ENCODE measurements at regions not wholly inside any gene's neighbourhood (a gene's known extent, or its start where the extent isn't known, plus 50 kb on each side); places are given as distances from the start of the nearest gene placed in this dataset.
"Not testable (repeated sequence)": the region's sequence is repeated elsewhere in the genome, so short reads cannot be mapped to it uniquely, and the experiment has no call there.

GRCh38 chr2:7440977-7441376 is 523.8 kb downstream of the RNF144A start:
- H4K91ac ChIP-seq (ENCODE audit: low read depth, low read length) = no peak overlapping the region
- H4K12ac ChIP-seq (ENCODE audit: low read depth, low read length) = no peak overlapping the region
- no peak overlapping the region for H3K14ac ChIP-seq (ENCODE audit: low read length)
- H2AFZ ChIP-seq (ENCODE audit: insufficient read depth, low read length, poor library complexity) = no peak overlapping the region
- H3K4me3 ChIP-seq (ENCODE audit: low read depth, low read length) = no peak overlapping the region
- no peak overlapping the region for H2BK5ac ChIP-seq (ENCODE audit: low read depth, low read length, poor library complexity)
- no peak for DNase-seq
- no peaks in the 10 kb centered on the region for H3K79me2 ChIP-seq (ENCODE audit: control insufficient read depth, insufficient read depth, low read length, poor library complexity)
- no peak overlapping the region for H2BK120ac ChIP-seq (ENCODE audit: insufficient read depth, low read length, poor library complexity)
- H3K23ac ChIP-seq (ENCODE audit: low read length) = no peak overlapping the region
- no peak overlapping the region for H3K9ac ChIP-seq (ENCODE audit: low read length)
- H3K4me1 ChIP-seq (ENCODE audit: control insufficient read depth in 1 of 2, insufficient read depth in 2 of 2, low read length in 2 of 2) = no peaks in the 10 kb centered on the region
- H3K18ac ChIP-seq (ENCODE audit: low read length) = no peak overlapping the region
- no peak overlapping the region for H2AK5ac ChIP-seq (ENCODE audit: low read length)
- H3K27ac ChIP-seq (ENCODE audit: low read depth, low read length) = no peak overlapping the region
- H3K36me3 ChIP-seq (ENCODE audit: control insufficient read depth in 1 of 2, insufficient read depth in 2 of 2, low read length in 2 of 2) = no peaks in the 10 kb centered on the region
- H3K4me2 ChIP-seq (ENCODE audit: low read length) = no peak overlapping the region
- no peaks in the 10 kb centered on the region for H3K9me3 ChIP-seq (ENCODE audit: insufficient read depth, low read depth, low read length)
- WGBS (ENCODE audit: extremely low coverage, insufficient coverage, insufficient read length) = no CpG with 5 or more reads among the region's 4 CpGs
- no peak overlapping the region for H4K8ac ChIP-seq (ENCODE audit: low read depth, low read length)
- no peaks in the 10 kb centered on the region for H3K79me1 ChIP-seq (ENCODE audit: low read length)
- H2BK12ac ChIP-seq (ENCODE audit: low read length) = no peak overlapping the region
- H3K27me3 ChIP-seq (ENCODE audit: insufficient read depth, low read length) = no peaks in the 10 kb centered on the region
- no peak overlapping the region for H3K4ac ChIP-seq (ENCODE audit: low read depth, low read length)

GRCh38 chr2:7441841-7442240 is 524.6 kb downstream of the RNF144A start:
- not testable (repeated sequence) for H3K4ac ChIP-seq (ENCODE audit: low read depth, low read length); H3K23ac ChIP-seq (ENCODE audit: low read length); H2BK12ac ChIP-seq (ENCODE audit: low read length); H2AFZ ChIP-seq (ENCODE audit: insufficient read depth, low read length, poor library complexity); H3K36me3 ChIP-seq (ENCODE audit: control insufficient read depth in 1 of 2, insufficient read depth in 2 of 2, low read length in 2 of 2); H4K12ac ChIP-seq (ENCODE audit: low read depth, low read length); H2BK120ac ChIP-seq (ENCODE audit: insufficient read depth, low read length, poor library complexity); H3K4me2 ChIP-seq (ENCODE audit: low read length); H3K27me3 ChIP-seq (ENCODE audit: insufficient read depth, low read length); H3K4me1 ChIP-seq (ENCODE audit: control insufficient read depth in 1 of 2, insufficient read depth in 2 of 2, low read length in 2 of 2); H3K9me3 ChIP-seq (ENCODE audit: insufficient read depth, low read depth, low read length); H2AK5ac ChIP-seq (ENCODE audit: low read length); H3K79me2 ChIP-seq (ENCODE audit: control insufficient read depth, insufficient read depth, low read length, poor library complexity); H4K8ac ChIP-seq (ENCODE audit: low read depth, low read length); H2BK5ac ChIP-seq (ENCODE audit: low read depth, low read length, poor library complexity); H3K9ac ChIP-seq (ENCODE audit: low read length); H3K79me1 ChIP-seq (ENCODE audit: low read length); DNase-seq; H3K18ac ChIP-seq (ENCODE audit: low read length); H3K4me3 ChIP-seq (ENCODE audit: low read depth, low read length); H4K91ac ChIP-seq (ENCODE audit: low read depth, low read length); H3K27ac ChIP-seq (ENCODE audit: low read depth, low read length); H3K14ac ChIP-seq (ENCODE audit: low read length)
- WGBS (ENCODE audit: extremely low coverage, insufficient coverage, insufficient read length) = no CpG with 5 or more reads among the region's 3 CpGs

GRCh38 chr2:7444626-7445025 is 527.4 kb downstream of the RNF144A start:
- Histone ChIP-seq H3K79me2 (ENCODE audit: control insufficient read depth, insufficient read depth, low read length, poor library complexity) (no peaks in the 10 kb centered on the region), H2AK5ac (ENCODE audit: low read length) (no peak overlapping the region), H2BK5ac (ENCODE audit: low read depth, low read length, poor library complexity) (no peak overlapping the region), H3K14ac (ENCODE audit: low read length) (no peak overlapping the region), H2AFZ (ENCODE audit: insufficient read depth, low read length, poor library complexity) (no peak overlapping the region), H3K4me1 (ENCODE audit: control insufficient read depth in 1 of 2, insufficient read depth in 2 of 2, low read length in 2 of 2) (no peaks in the 10 kb centered on the region), H4K8ac (ENCODE audit: low read depth, low read length) (no peak overlapping the region), H3K36me3 (ENCODE audit: control insufficient read depth in 1 of 2, insufficient read depth in 2 of 2, low read length in 2 of 2) (no peaks in the 10 kb centered on the region), H2BK120ac (ENCODE audit: insufficient read depth, low read length, poor library complexity) (no peak overlapping the region), H3K4ac (ENCODE audit: low read depth, low read length) (no peak overlapping the region), H2BK12ac (ENCODE audit: low read length) (no peak overlapping the region), H4K12ac (ENCODE audit: low read depth, low read length) (no peak overlapping the region), H3K9ac (ENCODE audit: low read length) (no peak overlapping the region), H3K9me3 (ENCODE audit: insufficient read depth, low read depth, low read length) (no peaks in the 10 kb centered on the region), H3K18ac (ENCODE audit: low read length) (no peak overlapping the region), H3K79me1 (ENCODE audit: low read length) (no peaks in the 10 kb centered on the region), H3K27me3 (ENCODE audit: insufficient read depth, low read length) (no peaks in the 10 kb centered on the region), H3K4me3 (ENCODE audit: low read depth, low read length) (no peak overlapping the region), H3K23ac (ENCODE audit: low read length) (no peak overlapping the region), H3K4me2 (ENCODE audit: low read length) (no peak overlapping the region), H3K27ac (ENCODE audit: low read depth, low read length) (no peak overlapping the region), H4K91ac (ENCODE audit: low read depth, low read length) (no peak overlapping the region)
- DNase-seq = no peak
- WGBS (ENCODE audit: extremely low coverage, insufficient coverage, insufficient read length) = no CpG with 5 or more reads among the region's 4 CpGs

- H2BK120ac ChIP-seq (ENCODE audit: insufficient read depth, low read length, poor library complexity) = no peak overlapping the region
- no CpG with 5 or more reads among the region's 11 CpGs for WGBS (ENCODE audit: extremely low coverage, insufficient coverage, insufficient read length)
These were observed 531.5 kb downstream of the RNF144A start for GRCh38 chr2:7448578-7449264.

More at GRCh38 chr2:7448578-7449264, 531.5 kb downstream of the RNF144A start:
- Histone ChIP-seq H2AFZ (ENCODE audit: insufficient read depth, low read length, poor library complexity) (no peak overlapping the region), H3K14ac (ENCODE audit: low read length) (no peak overlapping the region), H3K36me3 (ENCODE audit: control insufficient read depth in 1 of 2, insufficient read depth in 2 of 2, low read length in 2 of 2) (no peaks in the 10 kb centered on the region), H4K8ac (ENCODE audit: low read depth, low read length) (no peak overlapping the region), H4K12ac (ENCODE audit: low read depth, low read length) (no peak overlapping the region), H3K4me2 (ENCODE audit: low read length) (no peak overlapping the region), H2AK5ac (ENCODE audit: low read length) (no peak overlapping the region), H3K79me1 (ENCODE audit: low read length) (no peaks in the 10 kb centered on the region), H3K4me1 (ENCODE audit: control insufficient read depth in 1 of 2, insufficient read depth in 2 of 2, low read length in 2 of 2) (peaks cover 5 to 6% of the 10 kb centered on the region in 2 experiments), H3K27ac (ENCODE audit: low read depth, low read length) (no peak overlapping the region), H3K4ac (ENCODE audit: low read depth, low read length) (no peak overlapping the region), H3K79me2 (ENCODE audit: control insufficient read depth, insufficient read depth, low read length, poor library complexity) (no peaks in the 10 kb centered on the region), H4K91ac (ENCODE audit: low read depth, low read length) (no peak overlapping the region), H3K23ac (ENCODE audit: low read length) (no peak overlapping the region), H2BK5ac (ENCODE audit: low read depth, low read length, poor library complexity) (no peak overlapping the region), H3K9me3 (ENCODE audit: insufficient read depth, low read depth, low read length) (no peaks in the 10 kb centered on the region), H3K9ac (ENCODE audit: low read length) (no peak overlapping the region), H2BK12ac (ENCODE audit: low read length) (no peak overlapping the region), H3K4me3 (ENCODE audit: low read depth, low read length) (no peak overlapping the region), H3K27me3 (ENCODE audit: insufficient read depth, low read length) (no peaks in the 10 kb centered on the region), H3K18ac (ENCODE audit: low read length) (no peak overlapping the region)
- DNase-seq = no peak

Data from trophoblast cell (in vitro differentiated cells and primary cell).